Peyer's patch (tissue), 4 donors: ENCODE measurements at regions not wholly inside any gene's neighbourhood (a gene's known extent, or its start where the extent isn't known, plus 50 kb on each side); places are given as distances from the start of the nearest gene placed in this dataset.
"Not testable (repeated sequence)": the region's sequence is repeated elsewhere in the genome, so short reads cannot be mapped to it uniquely, and the experiment has no call there.

ENCODE experiments used
- DNase-seq, 3 donors: peaks; one replicate each; pipeline ENCODE4 v3.0.0-alpha.2; 2017 to 2019
- H3K27ac ChIP-seq, 4 donors: fragments of 200-600 bp; sonication (generic); one replicate each; pipeline ENCODE4 v1.5.1; 2016 to 2019
- H3K27me3 ChIP-seq, 2 donors: fragments of 200-600 bp; sonication (generic); one replicate each; pipeline ENCODE4 v1.5.1; 2019
- H3K36me3 ChIP-seq, 3 donors: fragments of 200-600 bp; sonication (generic); one replicate each; pipeline ENCODE4 v1.5.1; 2016 to 2019
- H3K4me1 ChIP-seq, 4 donors: fragments of 200-600 bp; sonication (generic); one replicate each; pipeline ENCODE4 v1.5.1; 2016 to 2019
- H3K4me3 ChIP-seq, 4 donors: fragments of 200-600 bp; sonication (generic); 1 replicate in 3 of 4; 2 replicates in 1 of 4; pipeline ENCODE4 v1.5.1; 2016 to 2019; ENCODE audit warnings: mild to moderate bottlenecking in 1 of 4
- H3K9me3 ChIP-seq, 4 donors: fragments of 200-600 bp; sonication (generic); one replicate each; pipeline ENCODE4 v1.5.1; 2016 to 2019; ENCODE audit warnings: mild to moderate bottlenecking in 1 of 4
- POLR2A ChIP-seq, 2 donors: fragments of 450-650 bp; IDR thresholded peaks; one replicate each; pipeline ENCODE4 v1.5.1; 2017; ENCODE audit warnings: antibody characterized with exemption in 2 of 2, mild to moderate bottlenecking in 2 of 2, moderate library complexity in 2 of 2
- TF ChIP-seq, protein P1 (sequence below), 6 experiments: fragments of 450-650 bp in 4 of 6; fragments of 200-600 bp in 2 of 6; sonication (generic) in 1 of 6; IDR thresholded peaks; one replicate each; pipeline ENCODE4 v1.5.1; 2017 to 2019; ENCODE audit warnings: antibody characterized with exemption in 6 of 6, mild to moderate bottlenecking in 3 of 6, moderate library complexity in 1 of 6

DNA sequence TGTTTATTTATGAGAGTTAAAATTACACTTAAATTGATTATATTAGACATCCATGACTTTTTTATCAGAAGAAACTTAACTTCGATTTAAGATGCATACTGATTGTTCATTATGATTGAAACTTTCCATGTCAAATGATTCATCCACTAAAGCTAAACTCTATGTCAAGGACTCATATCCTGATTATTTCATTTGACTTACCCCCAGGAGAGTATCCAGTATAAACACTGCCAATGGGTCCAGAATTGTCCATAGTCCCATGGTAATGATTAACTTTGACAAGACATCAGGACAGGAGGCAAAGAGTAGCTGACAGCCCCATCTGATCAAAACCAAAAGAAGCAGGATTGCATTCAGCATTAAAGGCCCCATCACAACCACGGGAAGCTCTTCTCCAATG, 709.9 kb downstream of the TFAP2A start:
- Histone ChIP-seq H3K9me3 (no peaks in the 10 kb centered on the region), H3K27me3 (no peaks in the 10 kb centered on the region), H3K36me3 (no peaks in the 10 kb centered on the region), H3K4me1 (no peaks in the 10 kb centered on the region), H3K27ac (no peak overlapping the region), H3K4me3 (no peak overlapping the region)
- TF ChIP-seq, protein P1, sequence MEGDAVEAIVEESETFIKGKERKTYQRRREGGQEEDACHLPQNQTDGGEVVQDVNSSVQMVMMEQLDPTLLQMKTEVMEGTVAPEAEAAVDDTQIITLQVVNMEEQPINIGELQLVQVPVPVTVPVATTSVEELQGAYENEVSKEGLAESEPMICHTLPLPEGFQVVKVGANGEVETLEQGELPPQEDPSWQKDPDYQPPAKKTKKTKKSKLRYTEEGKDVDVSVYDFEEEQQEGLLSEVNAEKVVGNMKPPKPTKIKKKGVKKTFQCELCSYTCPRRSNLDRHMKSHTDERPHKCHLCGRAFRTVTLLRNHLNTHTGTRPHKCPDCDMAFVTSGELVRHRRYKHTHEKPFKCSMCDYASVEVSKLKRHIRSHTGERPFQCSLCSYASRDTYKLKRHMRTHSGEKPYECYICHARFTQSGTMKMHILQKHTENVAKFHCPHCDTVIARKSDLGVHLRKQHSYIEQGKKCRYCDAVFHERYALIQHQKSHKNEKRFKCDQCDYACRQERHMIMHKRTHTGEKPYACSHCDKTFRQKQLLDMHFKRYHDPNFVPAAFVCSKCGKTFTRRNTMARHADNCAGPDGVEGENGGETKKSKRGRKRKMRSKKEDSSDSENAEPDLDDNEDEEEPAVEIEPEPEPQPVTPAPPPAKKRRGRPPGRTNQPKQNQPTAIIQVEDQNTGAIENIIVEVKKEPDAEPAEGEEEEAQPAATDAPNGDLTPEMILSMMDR (IDR thresholded peaks at IDR 0.05), result no peak
- no peak for TF ChIP-seq POLR2A (IDR thresholded peaks at IDR 0.05)
- no peak for DNase-seq

- Histone ChIP-seq H3K9me3 (no peaks in the 10 kb centered on the region), H3K27me3 (no peaks in the 10 kb centered on the region), H3K4me3 (no peak overlapping the region), H3K36me3 (no peaks in the 10 kb centered on the region), H3K4me1 (no peaks in the 10 kb centered on the region), H3K27ac (no peak overlapping the region)
- TF ChIP-seq POLR2A (IDR thresholded peaks at IDR 0.05), result no peak
- TF ChIP-seq, protein P1 (IDR thresholded peaks at IDR 0.05), result no peak
- no peak for DNase-seq
Measured at GRCh38 chr6:9702914-9703313, 712.0 kb downstream of the TFAP2A start.

DNA sequence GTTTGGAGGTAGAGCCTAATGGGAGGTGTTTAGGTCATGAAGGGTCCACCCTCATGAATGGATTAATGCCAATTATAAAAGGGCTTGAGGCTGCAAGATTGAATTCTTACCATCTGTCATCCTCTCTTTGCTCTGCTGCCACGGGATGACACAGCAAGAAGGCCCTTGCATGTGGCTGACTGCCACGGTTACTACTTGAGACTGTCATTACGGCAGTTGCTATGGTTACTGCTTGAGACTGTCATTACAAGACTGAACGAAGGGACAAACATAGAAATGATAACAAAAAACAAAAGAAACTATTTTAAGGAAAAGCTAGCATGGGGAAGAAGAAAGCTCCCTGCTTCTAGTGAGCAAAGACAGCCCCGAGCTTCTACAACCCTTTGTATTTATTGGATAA, 715.0 kb downstream of the TFAP2A start:
- no peaks in the 10 kb centered on the region for H3K9me3 ChIP-seq
- no peak for DNase-seq
- TF ChIP-seq, protein P1 (IDR thresholded peaks at IDR 0.05), result no peak
- no peak for TF ChIP-seq POLR2A (IDR thresholded peaks at IDR 0.05)

DNA sequence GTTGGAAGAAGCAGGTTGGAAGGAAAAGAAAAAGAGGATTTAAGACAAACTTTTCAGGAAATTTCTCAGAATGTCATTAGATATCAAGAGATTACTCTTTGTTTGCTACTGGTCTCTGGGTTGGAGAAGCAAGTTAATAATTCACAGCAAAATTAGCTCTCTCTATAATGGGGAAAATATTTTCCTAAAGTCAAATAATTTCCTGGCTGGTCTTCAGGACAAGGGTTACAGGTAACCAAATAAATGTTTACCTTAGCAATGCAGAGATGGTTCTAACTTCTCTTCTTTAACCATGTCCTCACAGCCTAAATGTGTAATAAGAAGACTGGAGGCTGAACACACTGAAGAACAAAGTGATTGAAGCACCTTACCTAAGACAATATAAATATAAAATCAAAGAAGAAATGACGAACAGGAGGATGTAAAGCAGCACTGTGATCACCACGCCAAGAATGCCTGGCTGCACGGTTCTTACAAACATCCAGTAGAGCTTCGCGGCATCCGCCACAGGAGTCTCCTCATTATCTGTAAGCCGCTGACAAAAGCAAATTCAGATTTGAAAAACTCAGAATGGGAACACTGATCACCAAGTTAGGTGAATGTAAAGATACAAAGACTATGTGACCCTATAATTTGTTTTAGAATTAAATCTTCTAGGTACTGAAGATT, 717.5 kb downstream of the TFAP2A start:
- Histone ChIP-seq H3K27me3 (no peaks in the 10 kb centered on the region), H3K9me3 (no peaks in the 10 kb centered on the region), H3K4me3 (no peak overlapping the region), H3K36me3 (no peaks in the 10 kb centered on the region), H3K4me1 (no peaks in the 10 kb centered on the region), H3K27ac (no peak overlapping the region)
- TF ChIP-seq, protein P1 (IDR thresholded peaks at IDR 0.05), result no peak
- TF ChIP-seq POLR2A (IDR thresholded peaks at IDR 0.05), result no peak
- no peak for DNase-seq

More for the DNA sequence above, 715.0 kb downstream of the TFAP2A start:
- no peaks in the 10 kb centered on the region for H3K27me3 ChIP-seq
- no peaks in the 10 kb centered on the region for H3K36me3 ChIP-seq
- H3K4me1 ChIP-seq, result no peaks in the 10 kb centered on the region
- no peak overlapping the region for H3K4me3 ChIP-seq
- H3K27ac ChIP-seq, result no peak overlapping the region

GRCh38 chr6:9690388-9690787, 724.5 kb downstream of the TFAP2A start:
- H3K4me3 ChIP-seq, result no peak overlapping the region
- H3K4me1 ChIP-seq, result no peaks in the 10 kb centered on the region
- no peaks in the 10 kb centered on the region for H3K36me3 ChIP-seq
- DNase-seq, result no peak
- no peak overlapping the region for H3K27ac ChIP-seq
- no peaks in the 10 kb centered on the region for H3K27me3 ChIP-seq
- TF ChIP-seq, protein P1 (IDR thresholded peaks at IDR 0.05), result no peak
- TF ChIP-seq POLR2A (IDR thresholded peaks at IDR 0.05), result no peak
- H3K9me3 ChIP-seq, result no peaks in the 10 kb centered on the region

GRCh38 chr6:9680727-9681126, 734.1 kb downstream of the TFAP2A start:
- H3K27me3 ChIP-seq, H3K9me3 ChIP-seq, H3K4me1 ChIP-seq, H3K36me3 ChIP-seq, H3K27ac ChIP-seq, DNase-seq, H3K4me3 ChIP-seq: not testable (repeated sequence)
